SIG-M5 treated with dmso at 0.1 percent for 504 hours (cell line): ENCODE measurements at regions not wholly inside any gene's neighbourhood (a gene's known extent, or its start where the extent isn't known, plus 50 kb on each side); places are given as distances from the start of the nearest gene placed in this dataset.
A peak's percentile ranks its signal among the peaks of the same experiment; 100 is the strongest.
"Not testable (repeated sequence)": the region's sequence is repeated elsewhere in the genome, so short reads cannot be mapped to it uniquely, and the experiment has no call there.

ENCODE experiments used
- DNase-seq: peaks from one replicate; lab custom pipeline; 2025; ENCODE audit not compliant: unreplicated experiment; lab: John Stamatoyannopoulos, UW

DNA sequence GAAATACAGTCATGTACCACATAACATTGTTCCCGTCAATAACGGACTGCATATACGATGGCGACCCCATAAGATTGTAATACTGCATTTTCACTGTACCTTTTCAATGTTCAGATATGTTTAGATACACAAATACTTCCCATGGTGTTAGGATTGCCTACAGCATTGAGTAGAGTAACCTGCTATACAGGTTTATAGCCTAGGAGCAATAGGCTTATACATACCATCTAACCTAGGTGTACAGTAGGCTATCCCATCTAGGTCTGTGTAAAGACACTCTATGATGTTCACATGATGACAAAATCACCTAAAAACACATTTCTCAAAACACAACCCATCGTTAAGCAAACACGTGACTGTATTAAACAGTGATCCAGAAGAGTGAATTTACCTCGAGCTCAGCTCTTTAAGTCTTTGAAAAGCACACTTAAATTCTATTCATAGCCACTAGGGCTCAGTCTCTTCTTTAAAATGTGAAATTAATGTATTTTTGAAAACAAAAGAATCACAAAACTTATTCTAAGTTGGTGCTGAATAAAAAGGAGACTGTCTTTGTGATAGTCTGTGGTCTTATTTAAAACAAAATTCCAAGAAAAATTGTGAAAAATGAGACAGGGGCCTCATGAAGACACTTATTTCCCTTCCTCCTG lies 239.1 kb upstream of the ARID2 start:
- peak; percentile 45 for DNase-seq

GRCh38 chr12:45494279-45494678 lies 235.2 kb upstream of the ARID2 start:
- DNase-seq = no peak

DNA sequence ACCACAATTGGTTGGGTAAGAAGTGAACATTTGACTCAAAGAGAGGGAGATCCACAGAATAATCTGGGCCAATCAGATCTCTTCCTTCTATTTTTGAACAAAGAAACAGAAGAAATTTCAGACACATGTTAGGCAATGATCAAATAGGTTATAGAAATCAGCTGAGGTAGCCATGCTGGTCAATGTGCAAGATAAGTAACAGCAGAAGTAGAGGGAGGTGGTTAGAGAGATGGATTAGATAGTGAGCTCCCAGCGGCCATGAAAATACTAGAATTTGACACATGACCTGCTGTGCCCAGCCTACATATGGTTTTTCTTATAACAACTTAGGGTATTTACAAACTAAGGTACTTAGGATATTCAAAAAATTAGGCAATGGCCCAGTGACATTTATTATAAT lies 230.9 kb upstream of the ARID2 start:
- no peak for DNase-seq

- no peak for DNase-seq
Observed at GRCh38 chr12:45502481-45503128, 226.9 kb upstream of the ARID2 start.

DNA sequence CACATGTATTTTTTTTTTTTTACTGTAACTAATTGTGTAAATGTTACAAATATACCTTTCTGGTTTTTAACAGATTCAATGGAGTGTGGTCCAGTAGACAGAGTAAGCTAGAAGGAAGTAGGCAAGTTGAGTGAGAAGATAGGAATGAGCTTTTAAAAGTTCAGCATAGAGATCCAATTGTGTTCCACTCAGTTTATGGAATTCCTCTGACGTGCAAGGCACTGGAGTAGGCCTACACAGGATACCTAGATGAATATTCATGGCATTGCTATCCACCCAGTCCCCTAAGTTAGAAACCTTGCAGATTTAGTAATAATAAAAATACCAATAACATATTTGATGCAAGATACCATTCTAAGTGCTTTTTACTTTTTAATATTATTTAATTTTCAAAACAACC lies 225.6 kb upstream of the ARID2 start:
- no peak for DNase-seq

DNA sequence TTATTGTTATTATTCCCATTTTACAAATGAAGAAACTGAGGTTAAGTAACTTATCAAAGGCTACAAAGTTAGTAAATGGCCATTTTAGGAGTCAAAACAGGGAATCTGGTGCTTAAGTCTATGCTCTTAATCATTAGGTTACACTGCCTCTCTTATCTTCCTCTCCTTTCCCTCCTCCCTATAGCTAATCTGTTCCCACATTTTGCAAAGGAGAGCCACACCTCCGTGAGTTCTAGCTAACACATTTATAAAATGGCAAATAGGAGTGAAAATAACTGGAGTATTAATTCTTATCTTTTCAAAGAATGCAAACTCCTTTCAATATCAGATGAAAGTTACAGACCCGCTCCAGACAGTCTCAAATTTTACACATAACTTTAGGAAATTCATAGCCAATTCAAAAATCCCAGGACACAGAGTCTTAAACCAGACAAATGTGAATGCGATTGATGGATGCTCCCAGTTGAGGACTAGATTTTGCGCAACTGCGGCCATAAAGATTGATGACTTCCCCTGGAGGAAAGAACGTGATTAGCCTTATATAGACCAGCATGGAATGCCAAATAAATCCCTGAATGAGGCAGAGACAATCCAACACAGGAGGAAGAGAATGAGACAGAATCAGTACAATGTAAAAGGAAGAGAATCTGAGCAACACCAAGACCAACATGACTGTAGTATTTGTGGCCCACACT lies 225.0 kb upstream of the ARID2 start:
- no peak for DNase-seq

DNA sequence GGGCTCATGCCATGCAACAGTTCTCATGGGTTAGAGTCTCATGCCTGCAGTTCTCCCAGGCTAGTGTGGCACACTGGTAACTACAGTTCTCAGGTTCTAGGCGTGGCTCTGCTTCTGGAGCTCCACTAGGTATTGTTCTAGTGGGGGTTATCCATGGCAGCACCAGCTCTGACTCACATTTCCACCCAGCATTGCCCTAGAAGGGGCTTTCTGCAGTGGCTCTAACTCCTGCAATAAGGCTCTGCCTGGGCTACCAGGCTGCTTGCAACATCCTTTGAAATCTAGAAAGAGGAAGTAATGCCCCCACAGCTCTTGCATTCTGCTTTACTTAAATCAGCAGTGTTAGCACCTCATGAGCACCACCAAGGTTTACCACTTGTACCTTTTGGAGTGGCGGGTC lies 220.3 kb upstream of the ARID2 start:
- no peak for DNase-seq

- no peak for DNase-seq
Observed at GRCh38 chr12:45509621-45510020, 219.9 kb upstream of the ARID2 start.

DNA sequence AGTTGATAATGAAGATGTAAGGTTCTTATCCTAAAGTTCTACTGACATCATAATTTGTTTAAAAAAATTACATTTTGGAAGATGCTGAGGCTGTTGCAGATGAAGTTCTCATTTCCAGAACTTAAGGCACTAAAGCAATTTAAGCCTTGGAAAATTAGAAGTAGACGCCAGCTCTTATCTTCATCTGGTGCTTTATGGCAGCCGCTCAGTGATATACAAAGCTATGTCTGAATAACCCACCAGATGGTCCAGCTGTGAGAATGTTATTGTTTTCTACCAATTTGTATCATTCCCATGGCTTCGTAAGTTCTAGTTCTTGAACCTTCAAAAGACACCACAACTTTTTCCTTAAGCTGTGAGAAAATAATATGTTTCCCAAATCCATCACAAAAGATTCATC lies 212.1 kb upstream of the ARID2 start:
- no peak for DNase-seq

- no peak for DNase-seq
Observed at GRCh38 chr12:45518291-45519235, 210.9 kb upstream of the ARID2 start.

DNA sequence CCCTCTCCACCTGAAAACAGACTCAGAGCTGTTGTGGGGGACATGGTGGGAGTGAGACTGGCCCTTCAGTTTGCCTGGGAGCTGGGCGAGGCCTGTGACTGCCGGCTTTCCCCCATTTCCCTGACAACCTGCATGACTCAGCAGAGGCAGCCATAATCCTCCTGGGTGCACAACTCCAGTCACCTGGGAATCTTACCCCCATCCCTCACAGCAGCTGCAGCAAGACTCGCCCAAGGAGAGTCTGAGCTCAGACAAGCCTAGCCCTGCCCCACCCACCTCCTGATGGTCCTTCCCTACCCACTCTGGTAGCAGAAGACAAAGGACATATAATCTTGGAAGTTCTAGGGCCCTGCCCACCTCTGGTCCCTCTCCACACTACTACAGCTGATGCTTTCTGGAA lies 207.3 kb upstream of the ARID2 start:
- DNase-seq = no peak

DNA sequence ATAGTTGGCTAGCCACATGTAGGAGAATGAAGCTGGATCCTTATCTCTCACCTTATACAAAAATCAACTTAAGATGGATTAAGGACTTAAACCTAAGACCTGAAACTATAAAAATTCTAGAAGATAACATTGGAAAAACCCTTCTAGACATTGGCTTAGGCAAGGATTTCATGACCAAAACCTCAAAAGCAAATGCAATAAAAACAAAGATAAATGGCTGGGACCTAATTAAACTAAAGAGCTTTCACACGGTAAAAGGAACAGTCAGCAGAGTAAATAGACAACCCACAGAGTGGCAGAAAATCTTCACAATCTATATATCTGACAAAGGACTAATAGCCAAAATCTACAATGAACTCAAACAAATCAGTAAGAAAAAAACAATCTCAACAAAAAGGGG lies 202.7 kb upstream of the ARID2 start:
- not testable (repeated sequence) for DNase-seq

DNA sequence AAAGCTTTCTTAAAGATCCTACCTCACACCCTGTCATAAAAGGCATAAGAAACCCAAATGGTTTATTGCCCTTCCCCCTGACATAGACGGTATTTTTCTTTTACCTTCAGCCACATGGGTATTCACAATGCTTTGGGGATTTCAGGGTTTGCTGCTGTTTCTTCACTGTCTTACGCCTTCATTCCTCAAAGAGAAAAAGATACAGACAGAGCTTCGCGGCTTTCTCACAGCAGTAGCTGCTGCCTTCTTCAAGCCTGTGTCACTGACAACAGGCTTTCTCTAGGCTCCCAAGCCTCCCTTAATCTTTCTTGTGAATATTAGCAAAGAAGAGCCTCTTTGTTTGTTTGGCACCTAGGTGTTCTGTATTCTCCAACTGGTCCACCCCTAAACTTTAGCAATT lies 197.4 kb upstream of the ARID2 start:
- DNase-seq = no peak

- no peak for DNase-seq
Observed at GRCh38 chr12:45535610-45536180, 193.8 kb upstream of the ARID2 start.

- no peak for DNase-seq
Observed at GRCh38 chr12:45536284-45536683, 193.2 kb upstream of the ARID2 start.

- DNase-seq = no peak
Observed at GRCh38 chr12:45540661-45541341, 188.7 kb upstream of the ARID2 start.

- DNase-seq = peak; percentile 87
Observed at GRCh38 chr12:45543887-45544286, 185.6 kb upstream of the ARID2 start.

DNA sequence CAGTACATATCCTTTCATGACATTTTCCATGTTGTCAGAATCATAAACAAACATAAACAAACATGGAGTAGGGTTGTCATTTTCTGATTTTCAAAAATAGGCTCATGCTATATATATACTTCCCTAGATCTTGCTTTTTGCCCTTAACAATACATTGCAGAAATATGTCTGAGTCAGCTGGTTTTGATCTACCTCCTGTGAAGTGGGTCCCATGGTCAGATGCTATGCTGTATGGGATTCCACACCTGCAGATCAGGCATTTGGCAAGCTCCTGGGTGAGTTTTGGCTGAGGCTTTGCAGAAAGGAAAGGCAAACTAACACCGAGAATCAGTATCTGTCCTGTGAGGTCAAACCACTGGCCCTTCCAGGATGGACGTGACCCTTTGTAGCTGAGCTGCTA lies 183.0 kb upstream of the ARID2 start:
- no peak for DNase-seq

DNA sequence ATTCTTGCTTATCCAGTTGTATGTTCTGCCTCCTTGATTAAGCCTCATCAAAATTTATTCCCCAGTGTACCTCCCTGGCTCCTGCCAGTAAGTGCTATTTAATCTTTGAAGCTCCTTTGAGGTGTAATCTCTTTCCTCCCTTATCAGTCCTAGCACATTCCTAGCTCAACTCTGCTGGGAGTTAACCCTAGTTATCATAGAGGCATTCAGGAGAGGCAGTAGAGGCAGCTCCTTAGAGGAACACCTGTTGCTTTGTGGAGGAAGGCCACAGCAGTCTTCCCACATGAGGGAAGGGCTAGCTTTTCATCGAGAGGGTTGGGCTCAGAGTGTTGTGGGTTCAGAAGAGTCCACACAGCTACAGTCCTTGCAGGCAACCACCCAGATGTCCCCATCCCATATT lies 182.4 kb upstream of the ARID2 start:
- no peak for DNase-seq

DNA sequence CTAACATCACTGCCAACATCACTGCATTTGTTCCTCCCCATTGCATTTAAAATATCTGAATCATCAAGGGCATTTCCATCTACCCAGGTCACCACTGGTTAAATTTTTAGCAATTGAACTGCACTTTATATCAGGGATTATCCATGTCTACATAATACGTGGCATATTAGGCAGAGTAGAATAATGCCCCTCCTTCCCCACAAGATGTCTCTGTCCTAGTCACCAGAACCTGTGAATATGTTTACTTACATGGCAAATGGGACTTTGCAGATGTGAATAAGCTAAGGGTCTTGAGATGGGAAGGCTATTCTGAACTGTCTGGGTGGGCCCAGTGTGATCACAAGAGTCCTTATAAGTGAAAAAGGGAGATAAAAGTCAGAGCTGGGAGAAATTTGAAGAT lies 181.7 kb upstream of the ARID2 start:
- DNase-seq = no peak
